HT1080 (cell line): ENCODE measurements at regions not wholly inside any gene's neighbourhood (a gene's known extent, or its start where the extent isn't known, plus 50 kb on each side); places are given as distances from the start of the nearest gene placed in this dataset.

ENCODE experiments used
- DNase-seq: peaks from one replicate; pipeline ENCODE4 v3.0.0-alpha.2; 2015; ENCODE audit warnings: low read depth

- peak; percentile 46 for DNase-seq
Observed at GRCh38 chr2:66888791-66889631, 454.1 kb downstream of the MEIS1 start.

GRCh38 chr2:66889632-66889882, 454.6 kb downstream of the MEIS1 start:
- DNase-seq, result no peak

GRCh38 chr2:66890166-66890742, 455.3 kb downstream of the MEIS1 start:
- DNase-seq, result no peak

GRCh38 chr2:66895206-66895605, 460.3 kb downstream of the MEIS1 start:
- DNase-seq, result no peak

GRCh38 chr2:66896131-66896530, 461.2 kb downstream of the MEIS1 start:
- DNase-seq, result no peak

- no peak for DNase-seq
Observed at GRCh38 chr2:66897181-66897580, 462.3 kb downstream of the MEIS1 start.

GRCh38 chr2:66897691-66898150, 462.8 kb downstream of the MEIS1 start:
- no peak for DNase-seq

GRCh38 chr2:66899109-66899508, 464.2 kb downstream of the MEIS1 start:
- DNase-seq, result no peak

- DNase-seq, result no peak
Observed at GRCh38 chr2:66899648-66900047, 464.7 kb downstream of the MEIS1 start.

GRCh38 chr2:66901344-66901743, 466.4 kb downstream of the MEIS1 start:
- no peak for DNase-seq

- DNase-seq, result no peak
Observed at GRCh38 chr2:66903183-66903582, 468.3 kb downstream of the MEIS1 start.

- no peak for DNase-seq
Observed at GRCh38 chr2:66903745-66904465, 469.0 kb downstream of the MEIS1 start.

GRCh38 chr2:66915237-66915636, 480.3 kb downstream of the MEIS1 start:
- no peak for DNase-seq

- DNase-seq, result no peak
Observed at GRCh38 chr2:66919286-66919685, 477.8 kb upstream of the ETAA1 start.

- DNase-seq, result no peak
Observed at GRCh38 chr2:66920415-66920814, 476.7 kb upstream of the ETAA1 start.

- peak; percentile 51 for DNase-seq
Observed at GRCh38 chr2:66925128-66925527, 472.0 kb upstream of the ETAA1 start.

GRCh38 chr2:66926594-66927112, 470.5 kb upstream of the ETAA1 start:
- DNase-seq, result no peak

GRCh38 chr2:66929632-66930338, 467.3 kb upstream of the ETAA1 start:
- no peak for DNase-seq

- no peak for DNase-seq
Observed at GRCh38 chr2:66930339-66931220, 466.6 kb upstream of the ETAA1 start.

GRCh38 chr2:66938471-66938967, 458.6 kb upstream of the ETAA1 start:
- DNase-seq, result no peak
